ENCODE measurements at regions not wholly inside any gene's neighbourhood (a gene's known extent, or its start where the extent isn't known, plus 50 kb on each side); places are given as distances from the start of the nearest gene placed in this dataset.

- no peak for TF ChIP-seq ZNF274 (IDR thresholded peaks at IDR 0.05; ENCODE audit: low read depth, low read length)
- no peak for TF ChIP-seq YY1 (IDR thresholded peaks at IDR 0.05; ENCODE audit: insufficient read depth, insufficient read length)
Measured at GRCh38 chr5:42894057-42894456, 82.4 kb upstream of the SELENOP start.
